CD4-positive, alpha-beta T cell treated with Interleukin-4 for 1 hour (primary cell): ENCODE measurements at regions not wholly inside any gene's neighbourhood (a gene's known extent, or its start where the extent isn't known, plus 50 kb on each side); places are given as distances from the start of the nearest gene placed in this dataset.
"Not testable (repeated sequence)": the region's sequence is repeated elsewhere in the genome, so short reads cannot be mapped to it uniquely, and the experiment has no call there.

ENCODE experiments used
- DNase-seq, 2 donors: peaks; one replicate each; pipeline ENCODE4 v3.0.0-alpha.2; 2020 to 2022

GRCh38 chr1:243996223-243996622 lies 54.9 kb upstream of the ZBTB18 start:
- no peak for DNase-seq

GRCh38 chr1:243991650-243992049 lies 59.4 kb upstream of the ZBTB18 start:
- DNase-seq = no peak

DNA sequence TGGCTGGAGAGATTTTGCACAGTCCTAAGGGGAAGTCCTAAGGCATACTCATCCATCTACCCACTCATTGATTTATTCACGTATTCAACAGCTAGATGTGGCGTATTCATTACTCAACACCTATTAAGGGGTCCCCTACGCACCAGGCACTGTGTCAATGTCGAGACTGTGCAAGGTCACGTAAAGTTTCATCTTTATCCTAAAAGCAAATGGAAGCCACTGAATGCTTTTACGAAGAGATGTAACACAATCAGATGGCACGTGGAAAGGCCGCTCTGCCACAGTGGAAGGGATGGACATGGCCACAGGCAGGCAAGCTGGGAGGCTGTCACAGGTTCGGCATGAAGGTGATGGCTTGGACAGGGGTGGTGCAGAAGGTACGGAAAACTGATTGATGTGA lies 66.3 kb upstream of the ZBTB18 start:
- DNase-seq = no peak

GRCh38 chr1:243982447-243983018 lies 68.5 kb upstream of the ZBTB18 start:
- DNase-seq = no peak

DNA sequence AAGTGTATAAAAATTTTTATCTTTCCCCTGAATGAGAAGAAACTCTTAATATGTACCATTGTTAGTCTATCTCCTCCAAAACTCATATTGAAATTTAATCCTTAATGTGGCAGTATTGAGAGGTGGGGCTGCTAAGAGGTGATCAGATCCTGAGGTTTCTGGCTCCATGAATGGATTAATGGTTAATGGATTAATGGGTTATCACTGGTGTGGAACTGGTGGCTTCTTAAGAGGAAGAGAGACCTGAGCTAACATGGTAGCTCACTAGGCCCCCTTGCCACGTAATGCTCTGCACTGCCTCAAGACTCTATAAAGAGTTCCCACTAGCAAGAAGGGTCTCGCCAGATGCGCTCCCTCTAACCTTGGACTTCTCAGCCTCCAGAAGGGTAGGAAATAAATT lies 70.6 kb upstream of the ZBTB18 start:
- no peak for DNase-seq

GRCh38 chr1:243980071-243980470 lies 71.0 kb upstream of the ZBTB18 start:
- DNase-seq = no peak

DNA sequence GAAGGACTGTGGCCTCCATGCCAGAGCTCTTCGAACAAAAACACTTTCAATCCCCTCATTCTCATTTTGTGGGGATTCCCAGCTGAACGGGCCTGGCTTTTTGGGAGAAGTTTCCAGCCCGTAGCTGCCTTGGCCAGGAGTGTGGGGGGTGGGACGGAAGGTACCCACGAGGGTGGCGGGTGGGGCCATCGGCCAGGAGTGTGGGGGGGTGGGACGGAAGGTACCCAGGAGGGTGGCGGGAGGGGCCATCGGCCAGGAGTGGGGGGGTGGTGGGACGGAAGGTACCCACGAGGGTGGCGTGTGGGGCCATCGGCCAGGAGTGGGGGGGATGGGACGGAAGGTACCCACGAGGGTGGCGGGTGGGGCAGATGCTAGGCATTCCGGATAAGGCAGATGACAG lies 71.7 kb upstream of the ZBTB18 start:
- DNase-seq = no peak

DNA sequence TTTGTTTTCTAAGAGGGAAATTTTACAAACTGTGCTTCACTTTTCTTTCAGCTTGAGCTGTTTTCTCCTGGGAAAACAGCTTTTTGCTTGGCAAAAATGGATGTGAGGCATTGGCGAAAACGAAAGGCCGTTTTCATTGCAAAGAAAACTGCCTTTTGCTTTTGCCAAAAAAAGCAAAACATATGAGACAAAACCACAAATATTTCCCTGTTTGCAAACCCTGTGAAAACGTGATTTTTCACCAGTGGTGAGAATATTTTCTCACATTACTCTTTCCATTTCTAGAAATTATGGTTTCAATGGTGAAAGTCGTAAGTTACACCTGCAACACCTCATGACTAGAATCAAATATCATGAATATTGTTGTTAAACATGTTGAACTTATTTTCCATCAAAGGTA lies 74.0 kb upstream of the ZBTB18 start:
- no peak for DNase-seq

GRCh38 chr1:243974451-243975292 lies 76.4 kb upstream of the ZBTB18 start:
- DNase-seq = no peak

GRCh38 chr1:243973169-243973568 lies 77.9 kb upstream of the ZBTB18 start:
- DNase-seq = no peak

GRCh38 chr1:243970077-243970476 lies 81.0 kb upstream of the ZBTB18 start:
- DNase-seq = no peak

GRCh38 chr1:243968413-243968812 lies 82.7 kb upstream of the ZBTB18 start:
- no peak for DNase-seq

DNA sequence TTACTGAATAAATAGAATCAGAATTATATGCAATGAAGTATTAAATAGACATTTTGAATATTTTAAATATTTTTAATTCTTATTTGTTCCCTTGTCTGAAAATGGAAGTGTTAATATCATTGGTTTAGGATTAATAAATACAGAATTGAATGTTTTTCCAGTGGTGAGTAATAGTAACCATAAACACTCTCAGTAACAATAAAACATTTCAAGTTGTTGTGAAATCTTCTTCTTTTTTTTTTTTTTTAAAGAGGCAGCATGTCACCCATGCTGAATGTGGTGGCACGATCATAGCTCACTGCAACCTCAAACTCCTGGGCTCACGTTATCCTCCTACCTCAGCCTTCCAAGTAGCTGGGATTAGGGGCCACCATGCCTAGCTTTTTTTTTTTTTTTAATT lies 86.2 kb upstream of the ZBTB18 start:
- DNase-seq = no peak

GRCh38 chr1:243963571-243963970 lies 87.5 kb upstream of the ZBTB18 start:
- no peak for DNase-seq

GRCh38 chr1:243962541-243962940 lies 88.5 kb upstream of the ZBTB18 start:
- DNase-seq = no peak

DNA sequence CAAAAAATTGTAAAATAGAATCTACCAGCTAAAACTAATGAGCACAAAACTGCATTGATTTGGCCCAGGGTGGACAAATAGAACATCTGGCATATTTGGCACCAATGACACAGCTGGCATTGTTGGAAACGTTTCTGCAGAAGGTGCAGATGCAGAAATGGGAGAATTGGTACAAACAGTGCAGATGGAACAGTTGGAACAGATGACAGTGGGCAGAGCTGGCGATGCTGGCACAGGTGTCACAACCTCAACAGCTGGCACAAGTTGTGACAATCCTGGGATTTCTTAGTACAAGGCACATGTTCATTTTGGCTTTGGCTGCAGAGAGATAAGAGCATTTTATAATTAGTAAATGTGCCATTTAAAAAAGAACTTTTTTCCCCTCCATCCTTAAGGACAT lies 91.1 kb upstream of the ZBTB18 start:
- DNase-seq = no peak

- DNase-seq = no peak
Observed at GRCh38 chr1:243957141-243957540, 93.9 kb upstream of the ZBTB18 start.

DNA sequence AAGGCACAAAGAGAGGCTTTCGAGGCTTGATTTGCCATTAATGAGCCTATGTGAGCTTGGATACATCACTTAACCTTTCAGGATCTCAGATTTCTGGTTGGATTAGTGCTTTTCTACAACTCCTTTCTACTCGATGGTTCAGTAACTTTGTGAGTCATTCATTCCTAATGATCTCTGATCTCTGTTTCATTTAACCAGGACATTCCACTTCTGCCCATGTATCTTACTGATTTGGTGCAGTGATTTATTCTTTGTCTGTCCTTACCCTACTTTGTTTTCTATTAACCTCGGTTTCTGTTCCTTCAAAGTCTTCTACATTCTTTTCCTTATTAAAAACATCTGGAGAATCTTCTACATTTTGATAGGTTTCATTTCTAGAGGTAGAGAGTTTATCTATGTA lies 94.6 kb upstream of the ZBTB18 start:
- no peak for DNase-seq

GRCh38 chr1:243951207-243951606 lies 99.9 kb upstream of the ZBTB18 start:
- DNase-seq = not testable (repeated sequence)

DNA sequence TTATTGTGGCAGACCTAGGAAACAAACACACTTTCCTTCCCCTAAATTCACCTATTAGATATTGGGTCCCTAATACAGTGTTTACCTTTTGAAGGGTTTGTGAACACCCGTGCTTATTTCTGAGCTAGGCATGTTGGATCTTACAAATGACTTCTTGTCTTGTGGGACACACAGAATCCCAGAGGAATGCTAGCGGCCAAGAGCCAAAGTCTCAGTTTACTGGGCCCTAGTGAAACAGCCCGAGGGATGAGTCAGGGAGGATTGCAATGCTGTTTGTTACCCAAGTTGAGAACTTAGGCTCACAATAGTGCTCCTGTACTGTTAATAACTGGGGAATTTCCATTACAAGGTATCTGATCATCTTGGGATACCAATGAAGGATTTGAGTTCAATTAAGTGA lies 100.1 kb upstream of the AKT3 start:
- DNase-seq = no peak

DNA sequence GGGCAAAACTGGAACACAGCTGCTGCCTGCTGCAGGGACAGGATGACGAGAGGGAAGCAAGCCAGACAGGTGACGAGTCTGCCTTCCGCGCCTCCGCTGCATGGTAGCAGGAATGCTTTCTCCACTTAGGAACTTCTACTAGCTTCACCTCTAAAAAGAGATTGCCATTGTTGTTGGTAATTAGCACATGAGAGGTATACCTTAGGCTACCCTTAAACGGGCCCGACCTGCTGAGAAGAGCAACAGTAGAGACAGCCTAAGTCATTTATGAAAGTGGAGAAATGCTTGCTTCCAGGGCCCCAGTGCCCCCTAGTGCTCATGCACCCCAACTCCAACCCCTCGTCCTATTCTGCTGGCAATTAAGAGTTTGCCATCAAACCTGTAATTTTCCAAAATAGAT lies 96.9 kb upstream of the AKT3 start:
- DNase-seq = peak; percentile 32 to 38

- no peak for DNase-seq
Observed at GRCh38 chr1:243946253-243946652, 96.2 kb upstream of the AKT3 start.

- no peak for DNase-seq
Observed at GRCh38 chr1:243945727-243946126, 95.7 kb upstream of the AKT3 start.

DNA sequence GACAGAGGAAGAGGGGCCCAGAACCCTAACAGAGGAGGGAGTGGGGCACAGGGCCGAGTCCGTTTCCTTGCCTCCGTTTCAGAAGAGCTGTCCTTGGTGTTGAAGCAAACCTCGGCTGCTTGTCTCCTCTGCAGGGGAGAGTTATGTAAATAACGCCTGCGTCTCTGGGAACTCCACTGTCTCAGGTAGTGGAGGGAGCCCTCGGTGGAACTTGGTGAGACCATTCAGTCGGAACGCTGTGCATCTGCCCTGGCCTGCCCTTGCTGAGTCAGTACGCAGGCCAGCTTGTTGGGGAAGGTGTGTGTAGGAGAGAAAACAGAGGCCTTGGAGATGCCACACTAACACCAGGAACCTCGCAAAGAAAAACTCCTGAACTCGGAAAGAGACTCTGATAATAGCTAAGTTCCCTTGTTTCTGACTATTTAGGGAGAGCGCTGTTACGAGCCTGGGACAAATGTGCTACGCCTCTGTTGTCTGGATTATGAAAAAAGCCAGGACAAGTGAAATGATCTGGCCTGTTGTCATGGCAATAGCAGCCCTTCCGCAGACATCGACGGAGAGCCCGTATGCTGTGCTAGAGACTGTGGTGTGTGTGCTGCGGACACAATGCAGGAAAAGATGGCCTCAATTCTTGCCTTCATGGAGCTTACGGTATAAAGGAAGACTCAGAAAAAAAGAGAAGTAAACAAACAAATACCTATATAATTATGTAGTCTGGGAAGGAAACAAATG lies 94.6 kb upstream of the AKT3 start:
- no peak for DNase-seq
